H1 (cell line): ENCODE measurements at regions not wholly inside any gene's neighbourhood (a gene's known extent, or its start where the extent isn't known, plus 50 kb on each side); places are given as distances from the start of the nearest gene placed in this dataset.

Source experiments
- CTCF ChIA-PET: fragments of 300-600 bp; sonication (Branson Sonifier 250); formaldehyde crosslinking; loops from one replicate; lab custom pipeline; 2021; ENCODE audit not compliant: partially characterized antibody; lab: Charles Lee
- POLR2A ChIA-PET: fragments of 300-600 bp; sonication (Branson Sonifier 250); formaldehyde crosslinking; loops from one replicate; lab custom pipeline; 2021; ENCODE audit warnings: inconsistent platforms; ENCODE audit not compliant: partially characterized antibody; lab: Charles Lee
- DNase-seq, 2 experiments: peaks; one replicate each; pipeline versions ENCODE4 v3.0.0 to v3.0.0-alpha.2; 2010 to 2022; ENCODE audit warnings: low spot score in 2 of 2, low read depth in 1 of 2, mixed read lengths in 1 of 2
- FAIRE-seq: peaks from 2 replicates; lab custom pipeline; 2011; peaks lifted over from hg19 to GRCh38; lab: Jason Lieb, UNC
- H2AFZ ChIP-seq: 2 replicates; pipeline ENCODE4 v1.8.1; 2012; ENCODE audit warnings: low read length, inconsistent platforms
- H2AK5ac ChIP-seq: 2 replicates; pipeline ENCODE4 v1.6.1; 2013; ENCODE audit warnings: low read depth, low read length
- H2BK120ac ChIP-seq: replicated peaks from 2 replicates; pipeline ENCODE3; 2013; ENCODE audit warnings: low read depth, low read length, inconsistent platforms
- H2BK12ac ChIP-seq: 2 replicates; pipeline ENCODE4 v1.6.1; 2013; ENCODE audit warnings: low read depth, low read length
- H2BK15ac ChIP-seq: 2 replicates; pipeline ENCODE4 v1.6.1; 2013; ENCODE audit warnings: low read length
- H2BK20ac ChIP-seq: 2 replicates; pipeline ENCODE4 v1.6.1; 2013; ENCODE audit warnings: low read length
- H2BK5ac ChIP-seq: 2 replicates; pipeline ENCODE4 v1.6.1; 2013; ENCODE audit warnings: low read depth, low read length
- H3K14ac ChIP-seq: 2 replicates; pipeline ENCODE4 v1.6.1; 2013; ENCODE audit warnings: inconsistent platforms; ENCODE audit not compliant: insufficient read length
- H3K18ac ChIP-seq: 2 replicates; pipeline ENCODE4 v1.6.1; 2013; ENCODE audit warnings: low read length; ENCODE audit errors: extremely low read depth
- H3K23ac ChIP-seq: 2 replicates; pipeline ENCODE4 v1.6.1; 2013; ENCODE audit warnings: inconsistent platforms; ENCODE audit not compliant: insufficient read length
- H3K23me2 ChIP-seq: 2 replicates; pipeline ENCODE4 v1.6.1; 2013; ENCODE audit warnings: low read depth, low read length
- H3K27ac ChIP-seq: 2 replicates; pipeline ENCODE4 v1.6.1; 2011; ENCODE audit warnings: low read depth, low read length, inconsistent platforms
- H3K27me3 ChIP-seq, 4 experiments: replicated peaks in 1 of 4; 1 replicate in 1 of 4; 2 replicates in 3 of 4; pipeline versions ENCODE4 v1.6.1 to v1.8.1; 2011 to 2013; ENCODE audit warnings: low read length in 3 of 4, mild to moderate bottlenecking in 3 of 4, inconsistent platforms in 2 of 4, mixed read lengths in 2 of 4, moderate library complexity in 1 of 4; ENCODE audit not compliant: control insufficient read depth in 3 of 4, insufficient read depth in 3 of 4; ENCODE audit errors: extremely low read depth in 1 of 4
- H3K36me3 ChIP-seq, 4 experiments: 2 replicates each; pipeline versions ENCODE4 v1.6.1 to v1.8.1; 2011 to 2013; ENCODE audit warnings: mild to moderate bottlenecking in 4 of 4, low read length in 3 of 4, moderate library complexity in 2 of 4, control low read depth in 1 of 4, inconsistent platforms in 1 of 4; ENCODE audit not compliant: insufficient read depth in 4 of 4, control insufficient read depth in 2 of 4
- H3K4ac ChIP-seq: replicated peaks from 2 replicates; pipeline ENCODE3; 2013; ENCODE audit warnings: low read length, low read depth, mixed read lengths, inconsistent platforms; ENCODE audit not compliant: insufficient read length
- H3K4me1 ChIP-seq, 4 experiments: replicated peaks in 1 of 4; 1 replicate in 1 of 4; 2 replicates in 3 of 4; pipeline versions ENCODE4 v1.6.1 to v1.8.1; 2011 to 2013; ENCODE audit warnings: low read length in 3 of 4, inconsistent platforms in 2 of 4, mixed read lengths in 1 of 4; ENCODE audit not compliant: insufficient read depth in 4 of 4, control insufficient read depth in 3 of 4
- H3K4me2 ChIP-seq, 2 experiments: 2 replicates each; pipeline versions ENCODE4 v1.6.1 to v1.8.1; 2011 to 2013; ENCODE audit warnings: low read depth in 2 of 2, low read length in 2 of 2, control low read depth in 1 of 2, inconsistent platforms in 1 of 2, mild to moderate bottlenecking in 1 of 2; ENCODE audit not compliant: insufficient read depth in 1 of 2
- H3K4me3 ChIP-seq, 4 experiments: fragments of 200-600, 300-600 bp in 1 of 4; sonication (generic), shearing (Covaris generic), sonication (Bioruptor Twin) in 1 of 4; 2 replicates each; pipeline versions ENCODE4 v1.5.1 to v1.8.1; 2011 to 2016; ENCODE audit warnings: low read length in 4 of 4, low read depth in 3 of 4, control low read depth in 2 of 4, inconsistent platforms in 2 of 4, mild to moderate bottlenecking in 2 of 4, mixed read lengths in 1 of 4, moderate library complexity in 1 of 4; ENCODE audit not compliant: insufficient read depth in 2 of 4; ENCODE audit errors: extremely low read depth in 1 of 4
- H3K56ac ChIP-seq: replicated peaks from 2 replicates; pipeline ENCODE3; 2013; ENCODE audit warnings: low read depth, mild to moderate bottlenecking, mixed read lengths, low read length, inconsistent platforms; ENCODE audit not compliant: insufficient read length
- H3K79me1 ChIP-seq: 2 replicates; pipeline ENCODE4 v1.6.1; 2013; ENCODE audit warnings: low read depth, low read length, control low read depth
- H3K79me2 ChIP-seq, 2 experiments: 2 replicates each; pipeline versions ENCODE4 v1.6.1 to v1.8.1; 2012 to 2013; ENCODE audit warnings: low read length in 2 of 2, mild to moderate bottlenecking in 2 of 2, inconsistent platforms in 1 of 2; ENCODE audit not compliant: insufficient read depth in 2 of 2, control insufficient read depth in 1 of 2
- H3K9ac ChIP-seq, 4 experiments: replicated peaks in 1 of 4; 1 replicate in 1 of 4; 2 replicates in 3 of 4; pipeline versions ENCODE4 v1.6.1 to v1.8.1; 2011 to 2013; ENCODE audit warnings: low read depth in 3 of 4, low read length in 3 of 4, control low read depth in 2 of 4, mild to moderate bottlenecking in 2 of 4, moderate library complexity in 2 of 4, inconsistent platforms in 1 of 4; ENCODE audit errors: extremely low read depth in 1 of 4
- H3K9me3 ChIP-seq, 2 experiments: 2 replicates each; pipeline versions ENCODE4 v1.6.1 to v1.8.1; 2012 to 2013; ENCODE audit warnings: mild to moderate bottlenecking in 2 of 2, moderate library complexity in 2 of 2, control low read depth in 1 of 2, inconsistent platforms in 1 of 2, low read depth in 1 of 2, low read length in 1 of 2, mixed read lengths in 1 of 2; ENCODE audit not compliant: insufficient read depth in 2 of 2
- H4K20me1 ChIP-seq, 2 experiments: replicated peaks in 1 of 2; 2 replicates each; pipeline versions ENCODE3 to v1.8.1; 2011 to 2013; ENCODE audit warnings: inconsistent platforms in 2 of 2, low read length in 2 of 2, mild to moderate bottlenecking in 1 of 2; ENCODE audit not compliant: insufficient read depth in 2 of 2, control insufficient read depth in 1 of 2
- H4K5ac ChIP-seq: 2 replicates; pipeline ENCODE4 v1.6.1; 2013; ENCODE audit warnings: low read length, low read depth, mixed read lengths, inconsistent platforms; ENCODE audit not compliant: insufficient read length
- H4K8ac ChIP-seq: 2 replicates; pipeline ENCODE4 v1.8.0; 2013; ENCODE audit warnings: mild to moderate bottlenecking, moderate library complexity, low read length, inconsistent platforms; ENCODE audit not compliant: insufficient read depth; ENCODE audit errors: extremely low read depth
- H4K91ac ChIP-seq: replicated peaks from 2 replicates; pipeline ENCODE3; 2013; ENCODE audit warnings: low read length, mixed read lengths, inconsistent platforms; ENCODE audit not compliant: insufficient read length
- CHD1 ChIP-seq: IDR thresholded peaks from 2 replicates; pipeline ENCODE4 v1.6.1; 2012; ENCODE audit warnings: low read depth, low read length, improper control_type of control experiment
- EP300 ChIP-seq, 2 experiments: IDR thresholded peaks; 1 replicate in 1 of 2; 2 replicates in 1 of 2; pipeline ENCODE4 v1.6.1; 2011 to 2012; ENCODE audit warnings: low read depth in 2 of 2, low read length in 2 of 2, mild to moderate bottlenecking in 2 of 2, borderline replicate concordance in 1 of 2, inconsistent platforms in 1 of 2, moderate library complexity in 1 of 2
- HDAC2 ChIP-seq, 2 experiments: fragments of 300-600 bp in 1 of 2; sonication (generic) in 1 of 2; IDR thresholded peaks; 2 replicates each; pipeline ENCODE4 v1.6.1; 2011 to 2012; ENCODE audit warnings: low read depth in 2 of 2, low read length in 2 of 2, mild to moderate bottlenecking in 2 of 2, moderate library complexity in 2 of 2, borderline replicate concordance in 1 of 2, inconsistent platforms in 1 of 2
- MAFK ChIP-seq: IDR thresholded peaks from 2 replicates; pipeline ENCODE4 v1.6.1; 2012; ENCODE audit warnings: low read depth, mild to moderate bottlenecking, improper control_type of control experiment, low read length
- SAP30 ChIP-seq: fragments of 300-600 bp; sonication (generic); IDR thresholded peaks from 2 replicates; pipeline ENCODE4 v1.7.1; 2012; ENCODE audit warnings: low read length, moderate library complexity, mild to moderate bottlenecking, inconsistent platforms; ENCODE audit not compliant: insufficient read depth, insufficient replicate concordance
- SIRT6 ChIP-seq: IDR thresholded peaks from one replicate; pipeline ENCODE4 v1.7.1; 2012; ENCODE audit warnings: low read length, inconsistent platforms
- ZNF274 ChIP-seq: IDR thresholded peaks from 2 replicates; pipeline ENCODE4 v1.7.0; 2012; ENCODE audit warnings: low read length, borderline replicate concordance; ENCODE audit errors: extremely low read depth
- TF ChIP-seq, protein P1 (sequence below): IDR thresholded peaks from 2 replicates; pipeline ENCODE4 v1.6.1; 2012; ENCODE audit warnings: inconsistent platforms

- TF ChIP-seq, protein P1, sequence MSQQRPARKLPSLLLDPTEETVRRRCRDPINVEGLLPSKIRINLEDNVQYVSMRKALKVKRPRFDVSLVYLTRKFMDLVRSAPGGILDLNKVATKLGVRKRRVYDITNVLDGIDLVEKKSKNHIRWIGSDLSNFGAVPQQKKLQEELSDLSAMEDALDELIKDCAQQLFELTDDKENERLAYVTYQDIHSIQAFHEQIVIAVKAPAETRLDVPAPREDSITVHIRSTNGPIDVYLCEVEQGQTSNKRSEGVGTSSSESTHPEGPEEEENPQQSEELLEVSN: no peak
- TF ChIP-seq, all 59 proteins: peak for 0
Measured at GRCh38 chr3:146732325-146732724, 127.2 kb upstream of the PLSCR5 start (continued).

GRCh38 chr3:146715170-146715569, 110.0 kb upstream of the PLSCR5 start:
- Histone ChIP-seq H3K27ac (no peak overlapping the region), H3K4me1 (no peaks in the 10 kb centered on the region), H3K36me3 (no peaks in the 10 kb centered on the region), H2AK5ac (no peak overlapping the region), H4K8ac (no peak overlapping the region), H3K9ac (no peak overlapping the region), H2BK120ac (no peak overlapping the region), H3K4ac (no peak overlapping the region), H4K91ac (no peak overlapping the region), H3K23me2 (no peaks in the 10 kb centered on the region), H3K18ac (no peak overlapping the region), H3K79me2 (no peaks in the 10 kb centered on the region), H3K79me1 (no peaks in the 10 kb centered on the region), H3K4me3 (no peak overlapping the region), H3K4me2 (no peak overlapping the region), H4K20me1 (no peaks in the 10 kb centered on the region), H2BK12ac (no peak overlapping the region), H3K27me3 (no peaks in the 10 kb centered on the region), H2BK15ac (no peak overlapping the region), H3K9me3 (no peaks in the 10 kb centered on the region), H2AFZ (no peak overlapping the region), H3K23ac (no peak overlapping the region), H3K56ac (no peak overlapping the region), H4K5ac (no peak overlapping the region), H2BK20ac (no peak overlapping the region), H3K14ac (no peak overlapping the region), H2BK5ac (no peak overlapping the region)
- POLR2A ChIA-PET: no interaction called here
- DNase-seq (no peak), FAIRE-seq (no peak)
- CTCF ChIA-PET: no interaction called here
- TF ChIP-seq EP300 (IDR thresholded peaks at IDR 0.05; ENCODE audit: borderline replicate concordance in 1 of 2, low read depth in 2 of 2, low read length in 2 of 2): no peak
- TF ChIP-seq HDAC2 (IDR thresholded peaks at IDR 0.05; ENCODE audit: borderline replicate concordance in 1 of 2, low read depth in 2 of 2, low read length in 2 of 2): no peak
- TF ChIP-seq SIRT6: no peak
- no peak for TF ChIP-seq CHD1
- no peak for TF ChIP-seq MAFK
- TF ChIP-seq SAP30: no peak
- no peak for TF ChIP-seq ZNF274
